HFFc6 (cell line): ENCODE measurements at regions not wholly inside any gene's neighbourhood (a gene's known extent, or its start where the extent isn't known, plus 50 kb on each side); places are given as distances from the start of the nearest gene placed in this dataset.

Experiments
- DNase-seq: peaks from one replicate; pipeline ENCODE4 v3.0.0-alpha.2; 2018
- H3K27ac Mint-ChIP-seq: 2 replicates; pipeline ENCODE4 v1.8.0; 2020; ENCODE audit warnings: mild to moderate bottlenecking, mixed read lengths
- H3K27me3 Mint-ChIP-seq: 2 replicates; pipeline ENCODE4 v1.8.0; 2021; ENCODE audit warnings: mild to moderate bottlenecking, moderate library complexity, mixed read lengths; ENCODE audit not compliant: insufficient read depth
- H3K36me3 Mint-ChIP-seq: 2 replicates; pipeline ENCODE4 v1.8.0; 2021; ENCODE audit warnings: low read depth, mixed read lengths
- H3K4me1 Mint-ChIP-seq: 2 replicates; pipeline ENCODE4 v1.8.0; 2020; ENCODE audit warnings: low read depth, mixed read lengths
- H3K4me3 Mint-ChIP-seq: 2 replicates; pipeline ENCODE4 v1.8.0; 2020; ENCODE audit warnings: mild to moderate bottlenecking, moderate library complexity, mixed read lengths
- H3K9me3 Mint-ChIP-seq: 2 replicates; pipeline ENCODE4 v1.8.0; 2020; ENCODE audit warnings: mild to moderate bottlenecking, mixed read lengths
- CTCF ChIP-seq: fragments of 200-600 bp; sonication (generic); IDR thresholded peaks from 2 replicates; pipeline ENCODE4 v1.5.0; 2021; ENCODE audit warnings: antibody characterized with exemption, mild to moderate bottlenecking

GRCh38 chr12:34302131-34302885 is 280.0 kb downstream of the ALG10 start:
- Mint-ChIP-seq H3K9me3 (peaks cover 96% of the 10 kb centered on the region), H3K27ac (no peak overlapping the region), H3K4me3 (no peak overlapping the region), H3K4me1 (no peaks in the 10 kb centered on the region), H3K27me3 (peaks cover 3% of the 10 kb centered on the region), H3K36me3 (peaks cover 27% of the 10 kb centered on the region)
- DNase-seq: no peak
- no peak for TF ChIP-seq CTCF

GRCh38 chr12:34303091-34303870 is 281.0 kb downstream of the ALG10 start:
- Mint-ChIP-seq H3K4me3 (no peak overlapping the region), H3K9me3 (peaks cover 97% of the 10 kb centered on the region), H3K4me1 (no peaks in the 10 kb centered on the region), H3K27ac (no peak overlapping the region), H3K36me3 (peaks cover 27% of the 10 kb centered on the region), H3K27me3 (peaks cover 3% of the 10 kb centered on the region)
- DNase-seq: no peak
- TF ChIP-seq CTCF: no peak

- no peak overlapping the region for H3K4me3 Mint-ChIP-seq
- DNase-seq: no peak
- H3K36me3 Mint-ChIP-seq: peaks cover 27% of the 10 kb centered on the region
- H3K4me1 Mint-ChIP-seq: no peaks in the 10 kb centered on the region
- TF ChIP-seq CTCF: no peak
- peaks cover 97% of the 10 kb centered on the region for H3K9me3 Mint-ChIP-seq
- no peak overlapping the region for H3K27ac Mint-ChIP-seq
- H3K27me3 Mint-ChIP-seq: peaks cover 3% of the 10 kb centered on the region
Observed at GRCh38 chr12:34304001-34304400, 281.7 kb downstream of the ALG10 start.

- H3K27me3 Mint-ChIP-seq: peaks cover 3% of the 10 kb centered on the region
- H3K9me3 Mint-ChIP-seq: peaks cover 96% of the 10 kb centered on the region
- peaks cover 27% of the 10 kb centered on the region for H3K36me3 Mint-ChIP-seq
Observed at GRCh38 chr12:34304546-34304945, 282.2 kb downstream of the ALG10 start.

GRCh38 chr12:34305176-34305575 is 282.9 kb downstream of the ALG10 start:
- no peak overlapping the region for H3K4me3 Mint-ChIP-seq
- H3K36me3 Mint-ChIP-seq: peaks cover 26% of the 10 kb centered on the region
- no peak overlapping the region for H3K27ac Mint-ChIP-seq
- no peak for TF ChIP-seq CTCF
- DNase-seq: no peak
- H3K9me3 Mint-ChIP-seq: peaks cover 91% of the 10 kb centered on the region
- H3K4me1 Mint-ChIP-seq: no peaks in the 10 kb centered on the region
- H3K27me3 Mint-ChIP-seq: peaks cover 1% of the 10 kb centered on the region

More at GRCh38 chr12:34304546-34304945, 282.2 kb downstream of the ALG10 start:
- no peak overlapping the region for H3K27ac Mint-ChIP-seq
- H3K4me3 Mint-ChIP-seq: no peak overlapping the region
- no peak for DNase-seq
- no peak for TF ChIP-seq CTCF
- no peaks in the 10 kb centered on the region for H3K4me1 Mint-ChIP-seq
